PFSK-1 (cell line): ENCODE measurements at regions not wholly inside any gene's neighbourhood (a gene's known extent, or its start where the extent isn't known, plus 50 kb on each side); places are given as distances from the start of the nearest gene placed in this dataset.

Experiments used
- POLR2AphosphoS5 ChIP-seq: IDR thresholded peaks from 2 replicates; pipeline ENCODE4 v1.6.1; 2012; ENCODE audit warnings: low read depth, mild to moderate bottlenecking, control low read depth, low read length, moderate library complexity
- TAF1 ChIP-seq: IDR thresholded peaks from 2 replicates; pipeline ENCODE4 v1.6.1; 2012; ENCODE audit warnings: low read length, control low read depth, borderline replicate concordance; ENCODE audit not compliant: insufficient read depth

DNA sequence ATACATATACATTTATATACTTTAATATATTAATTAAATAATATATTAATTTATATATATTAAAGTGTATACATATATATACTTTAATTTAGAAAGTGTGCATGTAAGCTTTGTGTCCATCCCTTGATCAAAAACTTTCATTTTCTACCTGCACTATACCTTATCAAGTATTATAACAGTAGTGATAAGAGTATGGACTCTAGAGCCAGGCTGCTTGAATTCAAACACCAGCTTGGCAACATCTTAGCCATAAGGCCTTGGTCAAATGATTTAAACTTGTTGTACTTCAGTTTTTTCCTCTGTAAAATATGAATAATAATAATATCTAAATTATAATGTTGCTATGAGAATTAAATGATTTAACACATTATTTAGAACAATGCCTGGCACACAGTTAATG lies 327.6 kb upstream of the NECTIN3 start:
- TF ChIP-seq POLR2AphosphoS5 = no peak
- no peak for TF ChIP-seq TAF1
